ENCODE measurements at regions not wholly inside any gene's neighbourhood (a gene's known extent, or its start where the extent isn't known, plus 50 kb on each side); places are given as distances from the start of the nearest gene placed in this dataset.
"Not testable (repeated sequence)": the region's sequence is repeated elsewhere in the genome, so short reads cannot be mapped to it uniquely, and the experiment has no call there.

DNA sequence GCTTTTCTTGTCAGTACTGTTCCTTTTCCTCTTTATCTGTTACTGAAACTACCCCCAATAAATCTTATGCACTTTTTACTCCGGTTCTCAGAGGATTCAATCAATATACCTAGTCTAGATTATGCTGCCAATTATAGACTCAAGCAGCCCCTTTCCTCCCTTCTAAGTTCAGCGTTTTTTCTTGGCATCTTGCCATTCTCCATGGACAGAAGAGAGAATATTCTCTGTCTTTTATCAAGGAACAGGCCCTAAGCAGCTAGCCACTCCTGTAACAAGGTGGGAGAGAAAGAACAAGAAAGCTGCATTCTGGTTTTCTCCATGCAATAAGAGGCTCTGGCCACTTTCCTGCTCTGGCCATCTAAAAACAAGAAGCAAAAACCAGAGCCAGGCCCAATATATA is 263.0 kb upstream of the ALG10 start:
- TF ChIP-seq, protein P1, sequence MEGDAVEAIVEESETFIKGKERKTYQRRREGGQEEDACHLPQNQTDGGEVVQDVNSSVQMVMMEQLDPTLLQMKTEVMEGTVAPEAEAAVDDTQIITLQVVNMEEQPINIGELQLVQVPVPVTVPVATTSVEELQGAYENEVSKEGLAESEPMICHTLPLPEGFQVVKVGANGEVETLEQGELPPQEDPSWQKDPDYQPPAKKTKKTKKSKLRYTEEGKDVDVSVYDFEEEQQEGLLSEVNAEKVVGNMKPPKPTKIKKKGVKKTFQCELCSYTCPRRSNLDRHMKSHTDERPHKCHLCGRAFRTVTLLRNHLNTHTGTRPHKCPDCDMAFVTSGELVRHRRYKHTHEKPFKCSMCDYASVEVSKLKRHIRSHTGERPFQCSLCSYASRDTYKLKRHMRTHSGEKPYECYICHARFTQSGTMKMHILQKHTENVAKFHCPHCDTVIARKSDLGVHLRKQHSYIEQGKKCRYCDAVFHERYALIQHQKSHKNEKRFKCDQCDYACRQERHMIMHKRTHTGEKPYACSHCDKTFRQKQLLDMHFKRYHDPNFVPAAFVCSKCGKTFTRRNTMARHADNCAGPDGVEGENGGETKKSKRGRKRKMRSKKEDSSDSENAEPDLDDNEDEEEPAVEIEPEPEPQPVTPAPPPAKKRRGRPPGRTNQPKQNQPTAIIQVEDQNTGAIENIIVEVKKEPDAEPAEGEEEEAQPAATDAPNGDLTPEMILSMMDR (IDR thresholded peaks at IDR 0.05; ENCODE audit: borderline replicate concordance, insufficient read depth, low read depth, low read length) = no peak
- H3K4me3 ChIP-seq (ENCODE audit: low read depth, low read length) = no peak overlapping the region

DNA sequence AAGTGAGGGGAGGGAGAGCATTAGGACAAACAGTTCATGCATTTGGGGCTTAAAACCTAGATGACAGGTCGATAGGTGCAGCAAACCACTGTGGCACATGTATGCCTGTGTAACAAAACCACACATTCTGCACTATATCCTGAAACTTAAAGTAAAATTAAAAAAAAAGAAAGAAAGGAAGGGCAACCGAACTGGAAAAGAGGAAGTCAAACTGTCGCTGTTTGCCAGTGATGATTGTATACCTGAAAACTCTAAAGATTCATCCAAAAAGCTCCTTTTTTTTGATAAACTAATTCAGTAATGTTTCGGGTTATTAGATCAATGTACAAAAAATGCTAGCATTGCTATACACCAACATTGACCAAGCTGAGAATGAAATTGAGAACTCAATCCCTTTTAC is 259.0 kb upstream of the ALG10 start:
- no peak overlapping the region for H3K4me3 ChIP-seq (ENCODE audit: low read depth, low read length)
- TF ChIP-seq, protein P1 (IDR thresholded peaks at IDR 0.05; ENCODE audit: borderline replicate concordance, insufficient read depth, low read depth, low read length) = no peak

DNA sequence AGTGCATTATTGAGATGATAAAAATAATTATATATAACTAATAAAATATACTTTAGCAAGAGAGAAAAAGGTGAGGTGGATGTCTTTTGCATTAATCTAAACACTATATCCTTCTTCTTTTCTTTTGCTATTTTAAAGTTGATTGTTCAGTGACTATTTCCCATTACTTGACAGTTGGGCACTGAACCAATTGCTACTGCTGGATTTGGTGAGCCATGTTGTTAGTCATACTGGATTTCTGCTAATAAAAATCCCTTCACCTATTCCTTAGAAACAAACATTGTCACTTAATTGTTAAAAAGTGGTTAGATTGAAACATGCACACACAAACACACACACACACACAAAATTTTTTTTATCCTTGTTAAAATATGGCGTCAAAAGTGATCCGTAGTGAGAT is 251.6 kb upstream of the ALG10 start:
- TF ChIP-seq, protein P1 (IDR thresholded peaks at IDR 0.05; ENCODE audit: borderline replicate concordance, insufficient read depth, low read depth, low read length) = no peak
- no peak overlapping the region for H3K4me3 ChIP-seq (ENCODE audit: low read depth, low read length)

DNA sequence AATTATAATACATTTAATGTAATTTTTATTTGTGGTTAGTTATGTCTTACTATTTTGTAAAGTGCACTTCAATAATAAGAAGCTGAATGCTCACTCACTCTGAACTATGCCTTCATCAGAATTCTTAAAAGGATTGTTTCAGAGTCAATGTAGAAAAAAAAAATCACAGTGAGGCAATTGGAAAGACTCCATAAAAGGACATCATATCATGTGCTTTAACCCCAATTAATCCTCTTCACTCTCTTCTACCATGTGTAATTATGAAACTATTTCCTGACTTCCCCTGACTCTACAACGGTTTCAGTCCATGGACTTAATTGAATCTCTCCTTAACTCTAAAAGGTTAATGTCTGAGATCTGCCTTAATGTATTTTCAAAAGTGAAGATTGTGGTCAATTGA is 250.4 kb upstream of the ALG10 start:
- TF ChIP-seq, protein P1 (IDR thresholded peaks at IDR 0.05; ENCODE audit: borderline replicate concordance, insufficient read depth, low read depth, low read length) = no peak

DNA sequence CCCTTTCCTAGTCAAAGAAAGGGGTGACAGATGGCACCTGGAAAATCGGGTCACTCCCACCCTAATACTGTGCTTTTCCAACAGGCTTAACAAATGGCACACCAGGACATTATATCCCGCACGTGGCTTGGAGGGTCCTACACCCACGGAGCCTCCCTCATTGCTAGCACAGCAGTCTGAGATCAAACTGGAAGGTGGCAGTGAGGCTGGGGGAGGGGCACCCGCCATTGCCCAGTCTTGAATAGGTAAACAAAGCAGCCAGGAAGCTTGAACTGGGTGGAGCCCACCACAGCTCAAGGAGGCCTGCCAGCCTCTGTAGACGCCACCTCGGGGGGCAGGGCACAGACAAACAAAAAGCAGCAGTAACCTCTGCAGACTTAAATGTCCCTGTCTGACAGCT is 249.2 kb upstream of the ALG10 start:
- not testable (repeated sequence) for H3K4me3 ChIP-seq (ENCODE audit: low read depth, low read length)

More for the DNA sequence above, 250.4 kb upstream of the ALG10 start:
- no peak overlapping the region for H3K4me3 ChIP-seq (ENCODE audit: low read depth, low read length)

DNA sequence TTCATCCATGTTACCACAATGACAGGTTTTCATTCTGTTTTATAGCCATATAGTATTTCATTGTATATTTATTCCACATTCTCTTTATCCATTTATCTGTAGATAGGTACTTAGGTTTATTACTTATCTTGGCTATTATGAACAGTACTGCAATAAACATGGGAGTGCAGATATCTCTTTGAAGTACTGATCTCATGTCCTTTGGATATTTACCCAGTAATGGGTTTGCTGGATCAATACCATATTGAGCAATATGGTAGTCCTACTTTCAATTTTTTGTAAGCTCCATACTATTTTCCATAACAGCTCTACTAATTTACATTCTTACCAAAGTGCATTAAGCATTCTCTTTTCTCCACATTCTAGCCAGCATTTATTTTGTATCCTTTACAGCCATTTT is 235.8 kb upstream of the ALG10 start:
- H3K4me3 ChIP-seq (ENCODE audit: low read depth, low read length) = no peak overlapping the region
- TF ChIP-seq, protein P1 (IDR thresholded peaks at IDR 0.05; ENCODE audit: borderline replicate concordance, insufficient read depth, low read depth, low read length) = no peak

DNA sequence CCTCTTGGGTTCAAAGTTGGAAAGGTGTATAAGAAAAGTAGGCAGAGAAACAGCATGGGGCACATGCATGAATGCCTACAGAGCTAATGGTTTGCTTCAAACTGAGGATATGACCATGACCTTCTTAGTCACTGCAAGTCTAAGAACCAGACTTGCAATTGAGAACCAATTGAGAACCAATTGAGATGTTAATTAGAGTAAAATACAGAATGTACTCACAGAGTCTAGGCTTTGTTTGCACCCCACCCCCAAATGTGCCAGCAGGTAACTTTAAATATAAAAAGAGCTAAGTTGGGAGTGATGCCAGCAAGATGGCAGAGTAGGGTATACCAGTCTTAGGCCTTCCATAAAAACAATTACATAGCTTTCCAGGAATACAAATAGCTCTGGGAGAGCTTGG is 227.3 kb upstream of the ALG10 start:
- TF ChIP-seq, protein P1 (IDR thresholded peaks at IDR 0.05; ENCODE audit: borderline replicate concordance, insufficient read depth, low read depth, low read length) = no peak
- H3K4me3 ChIP-seq (ENCODE audit: low read depth, low read length) = no peak overlapping the region

DNA sequence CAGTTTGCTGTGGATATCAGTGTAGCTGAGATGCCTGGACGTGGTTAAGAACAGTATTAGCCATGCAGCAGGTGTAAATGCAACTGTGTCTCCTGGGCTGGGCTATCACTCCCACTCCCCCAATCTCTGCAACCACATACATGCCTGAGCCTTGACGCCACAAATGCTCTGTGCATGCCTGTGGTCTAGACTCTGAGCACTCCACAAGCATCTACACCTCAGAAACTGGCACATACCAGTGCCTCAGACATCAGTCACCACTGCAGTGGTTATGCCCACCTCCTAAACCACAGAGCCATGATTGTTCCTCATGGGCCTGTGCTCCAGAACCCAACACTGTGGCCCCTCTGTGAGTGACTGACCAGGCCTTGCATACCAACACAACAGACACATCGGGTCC is 226.8 kb upstream of the ALG10 start:
- H3K4me3 ChIP-seq (ENCODE audit: low read depth, low read length) = no peak overlapping the region
- TF ChIP-seq, protein P1 (IDR thresholded peaks at IDR 0.05; ENCODE audit: borderline replicate concordance, insufficient read depth, low read depth, low read length) = no peak
